HAP-1 (cell line): ENCODE measurements at regions not wholly inside any gene's neighbourhood (a gene's known extent, or its start where the extent isn't known, plus 50 kb on each side); places are given as distances from the start of the nearest gene placed in this dataset.

Experiments
- DNase-seq, 2 experiments: peaks; one replicate each; pipeline ENCODE4 v3.0.0-alpha.2; 2016 to 2020; ENCODE audit warnings: low spot score in 2 of 2
- H3K27me3 ChIP-seq: fragments of 250-450 bp; sonication (Bioruptor Pico); 2 replicates; pipeline ENCODE4 v1.5.1; 2020; ENCODE audit warnings: low read depth, mild to moderate bottlenecking, moderate library complexity
- H3K36me3 ChIP-seq: fragments of 250-450 bp; sonication (Bioruptor Pico); replicated peaks from 2 replicates; pipeline ENCODE4 v1.5.1; 2020; ENCODE audit warnings: mild to moderate bottlenecking
- H3K4me1 ChIP-seq: fragments of 250-450 bp; sonication (Bioruptor Pico); 2 replicates; pipeline ENCODE4 v1.5.1; 2020; ENCODE audit warnings: mild to moderate bottlenecking
- H3K4me3 ChIP-seq: fragments of 250-450 bp; sonication (Bioruptor Pico); 2 replicates; pipeline ENCODE4 v1.5.1; 2020; ENCODE audit warnings: mild to moderate bottlenecking, moderate library complexity
- H3K9me3 ChIP-seq: fragments of 250-450 bp; sonication (Bioruptor Pico); 2 replicates; pipeline ENCODE4 v1.5.1; 2020; ENCODE audit warnings: mild to moderate bottlenecking, moderate library complexity
- in situ Hi-C: fragments of 300-500 bp; cut with MboI; formaldehyde crosslinking; loops from 3 replicates; pipeline ENCODE4 v1.14.3; 2020; ENCODE audit warnings: low sequenced_read_pairs, inconsistent platforms, mixed read lengths

GRCh38 chr11:103530257-103530656 lies 421.0 kb downstream of the DYNC2H1 start:
- no peaks in the 10 kb centered on the region for H3K27me3 ChIP-seq
- H3K4me3 ChIP-seq: no peak overlapping the region
- in situ Hi-C loops: no loop called here
- no peaks in the 10 kb centered on the region for H3K4me1 ChIP-seq
- no peaks in the 10 kb centered on the region for H3K36me3 ChIP-seq
- H3K9me3 ChIP-seq: no peaks in the 10 kb centered on the region
- no peak for DNase-seq

GRCh38 chr11:103532133-103532788 lies 423.0 kb downstream of the DYNC2H1 start:
- in situ Hi-C loops: no loop called here
- H3K27me3 ChIP-seq: no peaks in the 10 kb centered on the region
- no peaks in the 10 kb centered on the region for H3K9me3 ChIP-seq
- H3K4me1 ChIP-seq: no peaks in the 10 kb centered on the region
- no peaks in the 10 kb centered on the region for H3K36me3 ChIP-seq
- DNase-seq: no peak
- H3K4me3 ChIP-seq: no peak overlapping the region

DNA sequence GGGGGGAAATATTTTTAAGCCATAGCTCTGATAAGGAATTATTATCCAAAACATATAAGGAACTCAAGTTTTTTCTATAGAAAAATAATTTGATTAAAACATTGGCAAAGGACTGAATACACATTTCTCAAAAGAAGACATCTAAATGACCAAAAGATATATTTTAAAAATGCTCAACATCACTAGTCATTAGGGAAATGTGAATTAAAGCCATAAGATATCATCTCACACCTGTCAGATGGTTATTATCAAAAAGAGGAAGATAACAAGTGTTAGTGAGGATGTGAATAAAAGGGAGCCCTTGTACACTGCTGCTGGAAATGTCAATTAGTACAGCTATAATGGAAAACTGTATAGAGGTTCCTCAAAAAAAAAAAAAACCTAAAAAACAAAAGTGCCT lies 425.0 kb downstream of the DYNC2H1 start:
- in situ Hi-C loops: no loop called here
- H3K36me3 ChIP-seq: no peaks in the 10 kb centered on the region
- no peaks in the 10 kb centered on the region for H3K9me3 ChIP-seq
- no peaks in the 10 kb centered on the region for H3K4me1 ChIP-seq
- no peaks in the 10 kb centered on the region for H3K27me3 ChIP-seq
- no peak overlapping the region for H3K4me3 ChIP-seq
- DNase-seq: no peak

- in situ Hi-C loops: no loop called here
- Histone ChIP-seq H3K36me3 (no peaks in the 10 kb centered on the region), H3K4me3 (no peak overlapping the region), H3K4me1 (no peaks in the 10 kb centered on the region), H3K27me3 (no peaks in the 10 kb centered on the region), H3K9me3 (no peaks in the 10 kb centered on the region)
- DNase-seq: no peak
Observed at GRCh38 chr11:103534959-103535358, 425.7 kb downstream of the DYNC2H1 start.

DNA sequence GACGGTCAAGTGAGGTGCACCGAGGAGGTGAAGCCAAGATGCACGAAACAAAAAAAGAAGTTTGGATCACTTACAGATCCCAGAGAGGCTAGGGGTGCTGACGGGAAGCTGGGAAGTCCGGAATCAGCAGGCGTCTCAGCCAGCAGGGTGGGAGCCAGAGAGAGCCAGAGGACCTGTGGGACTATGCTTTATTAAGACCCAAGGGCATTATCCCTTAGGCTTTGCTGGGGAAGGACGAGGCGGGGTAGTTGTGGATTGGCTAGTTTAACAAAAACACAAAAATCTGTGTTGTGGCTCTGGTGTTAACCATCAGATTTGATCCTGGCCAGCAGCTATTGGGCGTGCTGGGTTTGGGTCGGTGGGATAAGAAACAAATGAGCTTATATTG lies 427.1 kb downstream of the DYNC2H1 start:
- Histone ChIP-seq H3K4me3 (no peak overlapping the region), H3K9me3 (no peaks in the 10 kb centered on the region), H3K27me3 (no peaks in the 10 kb centered on the region), H3K4me1 (no peaks in the 10 kb centered on the region), H3K36me3 (no peaks in the 10 kb centered on the region)
- no peak for DNase-seq
- in situ Hi-C loops: no loop called here

DNA sequence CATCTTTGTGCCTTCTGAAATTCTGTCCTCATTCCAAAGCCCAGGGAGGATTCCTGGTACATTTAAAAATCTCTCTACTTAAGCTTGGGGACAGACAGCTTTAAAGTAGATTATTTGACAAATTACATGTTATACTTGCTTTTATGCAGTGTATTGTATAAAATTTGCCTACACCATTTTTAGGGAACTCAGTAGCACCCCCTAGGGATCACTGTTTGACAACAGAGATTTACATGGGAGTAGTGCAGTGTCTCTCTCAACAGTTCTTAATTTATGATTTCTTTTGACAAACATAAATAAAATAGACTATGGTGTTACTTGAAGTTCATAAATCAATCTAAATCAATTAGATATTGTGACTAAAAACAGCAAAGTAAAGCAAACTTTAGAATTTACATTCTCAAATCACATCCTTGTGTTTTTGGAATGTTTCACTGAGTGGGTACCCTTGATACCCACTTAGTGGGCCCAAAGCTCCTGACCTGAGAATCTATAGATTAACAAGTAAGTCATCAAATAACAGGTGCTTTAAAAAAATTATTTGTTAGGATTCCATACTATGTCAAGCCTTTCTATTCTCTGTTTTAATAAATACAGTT lies 428.8 kb downstream of the DYNC2H1 start:
- no peaks in the 10 kb centered on the region for H3K4me1 ChIP-seq
- peak; percentile 23 to 52 for DNase-seq
- H3K9me3 ChIP-seq: no peaks in the 10 kb centered on the region
- no peaks in the 10 kb centered on the region for H3K27me3 ChIP-seq
- no peak overlapping the region for H3K4me3 ChIP-seq
- H3K36me3 ChIP-seq: no peaks in the 10 kb centered on the region
- in situ Hi-C loops: no loop called here

DNA sequence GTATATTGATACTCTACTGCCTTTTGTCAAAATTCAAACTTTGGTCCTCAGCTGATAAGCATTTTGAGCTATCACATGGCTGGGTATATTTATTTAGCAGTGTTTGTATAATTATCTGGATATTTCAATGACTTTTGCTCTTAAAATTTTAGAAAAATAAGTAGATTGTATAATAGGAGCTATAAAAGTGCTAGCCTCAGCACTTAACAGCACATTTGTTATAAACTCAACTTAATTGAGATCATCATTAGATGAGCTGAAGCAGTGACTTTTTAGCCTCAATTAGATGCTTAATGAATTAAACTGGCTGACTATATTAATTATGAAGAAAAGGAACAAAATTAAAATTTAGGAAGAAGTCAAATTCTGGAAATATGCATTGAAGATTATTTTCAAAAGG lies 429.9 kb downstream of the DYNC2H1 start:
- DNase-seq: no peak
- no peaks in the 10 kb centered on the region for H3K9me3 ChIP-seq
- in situ Hi-C loops: no loop called here
- no peak overlapping the region for H3K4me3 ChIP-seq
- H3K27me3 ChIP-seq: no peaks in the 10 kb centered on the region
- H3K36me3 ChIP-seq: no peaks in the 10 kb centered on the region
- H3K4me1 ChIP-seq: no peaks in the 10 kb centered on the region

GRCh38 chr11:103541186-103541795 lies 432.1 kb downstream of the DYNC2H1 start:
- Histone ChIP-seq H3K36me3 (no peaks in the 10 kb centered on the region), H3K4me3 (no peak overlapping the region), H3K27me3 (no peaks in the 10 kb centered on the region; the same call in 1 of the 2 replicates), H3K4me1 (no peaks in the 10 kb centered on the region), H3K9me3 (no peaks in the 10 kb centered on the region)
- in situ Hi-C loops: no loop called here
- no peak for DNase-seq

- Histone ChIP-seq H3K9me3 (no peaks in the 10 kb centered on the region), H3K27me3 (no peaks in the 10 kb centered on the region; the same call in 1 of the 2 replicates), H3K4me1 (no peaks in the 10 kb centered on the region), H3K36me3 (no peaks in the 10 kb centered on the region), H3K4me3 (no peak overlapping the region)
- no peak for DNase-seq
- in situ Hi-C loops: no loop called here
Observed at GRCh38 chr11:103542851-103543250, 433.6 kb downstream of the DYNC2H1 start.

GRCh38 chr11:103543456-103543855 lies 434.2 kb downstream of the DYNC2H1 start:
- DNase-seq: no peak
- Histone ChIP-seq H3K27me3 (no peaks in the 10 kb centered on the region; the same call in 1 of the 2 replicates), H3K4me3 (no peak overlapping the region), H3K36me3 (no peaks in the 10 kb centered on the region), H3K9me3 (no peaks in the 10 kb centered on the region), H3K4me1 (no peaks in the 10 kb centered on the region)
- in situ Hi-C loops: no loop called here

DNA sequence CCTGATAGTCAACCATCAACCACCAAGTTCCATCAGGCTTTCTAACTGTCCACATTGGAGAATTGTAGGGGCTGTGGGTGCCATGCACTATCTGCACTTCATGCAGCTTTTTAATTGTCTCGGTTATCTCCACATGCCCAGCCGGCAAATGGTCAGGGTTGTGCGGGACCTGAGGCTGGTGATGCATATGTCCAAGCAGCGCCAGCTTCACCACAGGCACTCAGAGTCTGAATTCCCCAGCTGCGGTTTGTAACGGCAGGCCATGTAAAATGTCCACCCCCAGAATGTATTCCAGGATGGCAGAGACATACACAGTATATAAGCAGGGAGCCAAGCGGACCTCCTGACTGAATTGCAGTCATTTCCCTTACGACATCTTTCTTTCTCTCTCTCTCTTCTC lies 435.6 kb downstream of the DYNC2H1 start:
- in situ Hi-C loops: no loop called here

GRCh38 chr11:103545551-103545950 lies 436.3 kb downstream of the DYNC2H1 start:
- Histone ChIP-seq H3K36me3 (no peaks in the 10 kb centered on the region), H3K4me3 (no peak overlapping the region), H3K4me1 (no peaks in the 10 kb centered on the region), H3K27me3 (no peaks in the 10 kb centered on the region; the same call in 1 of the 2 replicates), H3K9me3 (no peaks in the 10 kb centered on the region)
- no peak for DNase-seq
- in situ Hi-C loops: no loop called here

More for the DNA sequence above, 435.6 kb downstream of the DYNC2H1 start:
- Histone ChIP-seq H3K36me3 (no peaks in the 10 kb centered on the region), H3K4me3 (no peak overlapping the region), H3K9me3 (no peaks in the 10 kb centered on the region), H3K27me3 (no peaks in the 10 kb centered on the region; the same call in 1 of the 2 replicates), H3K4me1 (no peaks in the 10 kb centered on the region)
- DNase-seq: no peak

DNA sequence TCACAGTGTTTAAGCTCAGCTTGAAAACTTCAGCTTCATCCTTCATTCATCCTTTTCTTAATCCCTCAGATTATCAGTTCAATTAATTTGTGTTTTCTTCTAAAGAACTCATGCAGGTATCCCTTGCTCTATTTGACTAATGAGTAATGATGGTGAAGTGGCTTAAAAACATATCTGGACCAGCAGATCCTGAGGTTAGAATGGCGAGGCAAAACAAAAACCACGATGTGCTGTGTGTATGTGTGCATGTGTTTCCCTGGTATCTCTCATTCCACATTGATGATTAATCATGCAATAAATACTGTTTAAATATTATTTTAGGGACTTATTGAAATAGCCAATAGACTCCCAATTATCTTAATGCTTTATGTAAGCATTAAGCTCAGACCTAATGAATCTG lies 437.0 kb downstream of the DYNC2H1 start:
- H3K9me3 ChIP-seq: no peaks in the 10 kb centered on the region
- no peak overlapping the region for H3K4me3 ChIP-seq
- H3K27me3 ChIP-seq: no peaks in the 10 kb centered on the region; the same call in 1 of the 2 replicates
- no peaks in the 10 kb centered on the region for H3K36me3 ChIP-seq
- H3K4me1 ChIP-seq: no peaks in the 10 kb centered on the region
- in situ Hi-C loops: no loop called here
- no peak for DNase-seq

DNA sequence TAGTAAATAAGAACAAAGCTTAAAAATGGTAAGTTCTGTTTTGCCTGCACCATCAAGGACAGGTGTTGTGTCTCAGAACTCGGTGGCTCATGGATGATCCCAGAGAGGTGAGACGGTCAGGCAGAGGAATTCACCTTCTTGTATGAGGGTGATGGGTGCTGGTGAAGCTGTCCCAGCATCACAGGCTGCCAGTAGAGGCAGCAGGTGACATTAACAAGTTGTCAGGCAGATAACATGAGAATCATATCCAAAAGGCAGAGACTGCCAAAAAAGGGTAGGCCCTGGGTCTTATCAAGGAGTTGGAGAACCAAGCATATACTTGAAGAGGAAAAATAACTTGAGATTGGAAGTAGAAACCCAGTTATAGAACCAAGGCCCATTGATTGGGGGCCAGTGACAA lies 437.8 kb downstream of the DYNC2H1 start:
- Histone ChIP-seq H3K4me3 (no peak overlapping the region), H3K9me3 (no peaks in the 10 kb centered on the region), H3K27me3 (no peaks in the 10 kb centered on the region; the same call in 1 of the 2 replicates), H3K36me3 (no peaks in the 10 kb centered on the region), H3K4me1 (no peaks in the 10 kb centered on the region)
- in situ Hi-C loops: no loop called here
- no peak for DNase-seq
